ENCODE measurements at regions not wholly inside any gene's neighbourhood (a gene's known extent, or its start where the extent isn't known, plus 50 kb on each side); places are given as distances from the start of the nearest gene placed in this dataset.
"Not testable (repeated sequence)": the region's sequence is repeated elsewhere in the genome, so short reads cannot be mapped to it uniquely, and the experiment has no call there.

- in situ Hi-C loops (cut with HindIII; ENCODE audit: low sequenced_read_pairs): no loop called here
Measured at GRCh38 chr10:133021963-133022775, 65.6 kb upstream of the ADGRA1 start.

- in situ Hi-C loops (cut with HindIII; ENCODE audit: low sequenced_read_pairs): no loop called here
Measured at GRCh38 chr10:133021116-133021962, 66.4 kb upstream of the ADGRA1 start.

- in situ Hi-C loops (cut with HindIII; ENCODE audit: low sequenced_read_pairs): no loop called here
Measured at GRCh38 chr10:133020193-133020817, 67.4 kb upstream of the ADGRA1 start.

- in situ Hi-C loops (cut with HindIII; ENCODE audit: low sequenced_read_pairs): no loop called here
Measured at GRCh38 chr10:133019651-133020050, 68.1 kb upstream of the ADGRA1 start.

GRCh38 chr10:133019191-133019590, 68.5 kb upstream of the ADGRA1 start:
- in situ Hi-C loops (cut with HindIII; ENCODE audit: low sequenced_read_pairs): no loop called here

- in situ Hi-C loops (cut with HindIII; ENCODE audit: low sequenced_read_pairs): no loop called here
Measured at GRCh38 chr10:133018491-133018890, 69.2 kb upstream of the ADGRA1 start.

GRCh38 chr10:133017203-133017601, 70.5 kb upstream of the ADGRA1 start:
- in situ Hi-C loops (cut with HindIII; ENCODE audit: low sequenced_read_pairs): no loop called here

GRCh38 chr10:133016493-133017202, 71.1 kb upstream of the ADGRA1 start:
- in situ Hi-C loops (cut with HindIII; ENCODE audit: low sequenced_read_pairs): no loop called here

- in situ Hi-C loops (cut with HindIII; ENCODE audit: low sequenced_read_pairs): no loop called here
Measured at GRCh38 chr10:133015816-133016462, 71.8 kb upstream of the ADGRA1 start.

- in situ Hi-C loops (cut with HindIII; ENCODE audit: low sequenced_read_pairs): no loop called here
Measured at GRCh38 chr10:133015321-133015720, 72.4 kb upstream of the ADGRA1 start.

- in situ Hi-C loops (cut with HindIII; ENCODE audit: low sequenced_read_pairs): no loop called here
Measured at GRCh38 chr10:133014416-133015210, 72.2 kb upstream of the CFAP46 start.

- in situ Hi-C loops (cut with HindIII; ENCODE audit: low sequenced_read_pairs): no loop called here
Measured at GRCh38 chr10:133013463-133013862, 71.1 kb upstream of the CFAP46 start.

- in situ Hi-C loops (cut with HindIII; ENCODE audit: low sequenced_read_pairs): no loop called here
Measured at GRCh38 chr10:133012573-133013359, 70.4 kb upstream of the CFAP46 start.

GRCh38 chr10:133011882-133012281, 69.5 kb upstream of the CFAP46 start:
- in situ Hi-C loops (cut with HindIII; ENCODE audit: low sequenced_read_pairs): no loop called here

- in situ Hi-C loops (cut with HindIII; ENCODE audit: low sequenced_read_pairs): not testable (repeated sequence)
Measured at GRCh38 chr10:133011393-133011792, 69.0 kb upstream of the CFAP46 start.

- in situ Hi-C loops (cut with HindIII; ENCODE audit: low sequenced_read_pairs): not testable (repeated sequence)
Measured at GRCh38 chr10:133010843-133011179, 68.4 kb upstream of the CFAP46 start.

GRCh38 chr10:133010095-133010842, 67.9 kb upstream of the CFAP46 start:
- in situ Hi-C loops (cut with HindIII; ENCODE audit: low sequenced_read_pairs): no loop called here

- in situ Hi-C loops (cut with HindIII; ENCODE audit: low sequenced_read_pairs): no loop called here
Measured at GRCh38 chr10:133009218-133009950, 67.0 kb upstream of the CFAP46 start.
